Esophagus muscularis mucosa (tissue), 4 donors: ENCODE measurements at regions not wholly inside any gene's neighbourhood (a gene's known extent, or its start where the extent isn't known, plus 50 kb on each side); places are given as distances from the start of the nearest gene placed in this dataset.
A peak's percentile ranks its signal among the peaks of the same experiment; 100 is the strongest.
"Not testable (repeated sequence)": the region's sequence is repeated elsewhere in the genome, so short reads cannot be mapped to it uniquely, and the experiment has no call there.

Experiments
- DNase-seq: peaks from one replicate; pipeline ENCODE4 v3.0.0-alpha.2; 2017; ENCODE audit errors: extremely low spot score
- H3K27ac ChIP-seq, 4 donors: fragments of 200-600 bp; sonication (generic); replicated peaks in 1 of 4; 1 replicate in 3 of 4; 2 replicates in 1 of 4; pipeline ENCODE4 v1.5.1; 2016 to 2019; ENCODE audit warnings: mild to moderate bottlenecking in 1 of 4
- H3K27me3 ChIP-seq, 4 donors: fragments of 200-600 bp; sonication (generic); one replicate each; pipeline versions ENCODE4 v1.5.1 to v1.6.0; 2016 to 2019
- H3K36me3 ChIP-seq, 4 donors: fragments of 200-600 bp; sonication (generic); one replicate each; pipeline ENCODE4 v1.5.1; 2016 to 2019
- H3K4me1 ChIP-seq, 4 donors: fragments of 200-600 bp; sonication (generic); one replicate each; pipeline ENCODE4 v1.5.1; 2016 to 2019
- H3K4me3 ChIP-seq, 4 donors: fragments of 200-600 bp; sonication (generic); 1 replicate in 2 of 4; 2 replicates in 2 of 4; pipeline ENCODE4 v1.5.1; 2016 to 2019; ENCODE audit warnings: mild to moderate bottlenecking in 4 of 4, moderate library complexity in 1 of 4
- H3K9me3 ChIP-seq, 4 donors: fragments of 200-600 bp; sonication (generic); 1 replicate in 3 of 4; 2 replicates in 1 of 4; pipeline ENCODE4 v1.5.1; 2016 to 2019
- EP300 ChIP-seq: sonication (generic); formaldehyde crosslinking; IDR thresholded peaks from one replicate; pipeline ENCODE4 v1.6.1; 2017; ENCODE audit warnings: antibody characterized with exemption
- POLR2A ChIP-seq: fragments of 450-650 bp; IDR thresholded peaks from one replicate; pipeline ENCODE4 v1.6.1; 2017; ENCODE audit warnings: antibody characterized with exemption, moderate library complexity, mild to moderate bottlenecking, low read depth
- POLR2AphosphoS5 ChIP-seq, 2 donors: sonication (generic); formaldehyde crosslinking; IDR thresholded peaks; one replicate each; pipeline ENCODE4 v1.6.1; 2017; ENCODE audit warnings: antibody characterized with exemption in 2 of 2
- WGBS: methylation state at CpG from one replicate; pipeline ENCODE4 v1.1.5; 2018; 5-methylcytosine and 5-hydroxymethylcytosine counted together
- intact Hi-C: fragments of 100-400 bp; cut with DNase I; formaldehyde crosslinking; loops from one replicate; pipeline ENCODE4 v1.15.1; 2023
- TF ChIP-seq, protein P1 (sequence below), 3 experiments: fragments of 200-600 bp in 2 of 3; fragments of 450-650 bp in 1 of 3; sonication (generic) in 2 of 3; IDR thresholded peaks; one replicate each; pipeline ENCODE4 v1.5.1; 2017 to 2019; ENCODE audit warnings: antibody characterized with exemption in 3 of 3, mild to moderate bottlenecking in 2 of 3, moderate library complexity in 1 of 3

DNA sequence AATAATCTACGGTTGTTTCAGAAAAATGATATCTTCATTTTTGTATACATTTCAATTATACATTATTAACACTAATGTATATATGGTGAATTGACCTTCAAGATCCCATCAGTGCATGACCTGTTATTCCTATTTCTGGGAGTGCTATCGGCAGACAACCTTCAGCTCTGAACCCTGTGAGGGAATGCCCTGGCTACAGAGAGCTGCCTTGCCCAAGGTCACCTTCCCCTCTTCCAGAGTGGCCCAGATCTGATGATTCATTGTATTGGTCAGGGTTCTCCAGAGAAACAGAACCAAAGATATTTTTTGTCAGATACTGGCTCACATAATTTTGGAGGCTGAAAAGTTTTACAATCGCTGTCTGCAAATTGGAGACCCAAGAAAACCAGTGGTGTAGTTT is 235.5 kb downstream of the ZNF92 start:
- Histone ChIP-seq H3K36me3 (no peaks in the 10 kb centered on the region), H3K27ac (no peak overlapping the region), H3K27me3 (peaks cover 0 to 13% (median 0%) of the 10 kb centered on the region in 4 donors), H3K9me3 (no peaks in the 10 kb centered on the region), H3K4me3 (no peak overlapping the region), H3K4me1 (no peaks in the 10 kb centered on the region)
- no peak for TF ChIP-seq POLR2A
- no peak for TF ChIP-seq EP300
- TF ChIP-seq, protein P1, sequence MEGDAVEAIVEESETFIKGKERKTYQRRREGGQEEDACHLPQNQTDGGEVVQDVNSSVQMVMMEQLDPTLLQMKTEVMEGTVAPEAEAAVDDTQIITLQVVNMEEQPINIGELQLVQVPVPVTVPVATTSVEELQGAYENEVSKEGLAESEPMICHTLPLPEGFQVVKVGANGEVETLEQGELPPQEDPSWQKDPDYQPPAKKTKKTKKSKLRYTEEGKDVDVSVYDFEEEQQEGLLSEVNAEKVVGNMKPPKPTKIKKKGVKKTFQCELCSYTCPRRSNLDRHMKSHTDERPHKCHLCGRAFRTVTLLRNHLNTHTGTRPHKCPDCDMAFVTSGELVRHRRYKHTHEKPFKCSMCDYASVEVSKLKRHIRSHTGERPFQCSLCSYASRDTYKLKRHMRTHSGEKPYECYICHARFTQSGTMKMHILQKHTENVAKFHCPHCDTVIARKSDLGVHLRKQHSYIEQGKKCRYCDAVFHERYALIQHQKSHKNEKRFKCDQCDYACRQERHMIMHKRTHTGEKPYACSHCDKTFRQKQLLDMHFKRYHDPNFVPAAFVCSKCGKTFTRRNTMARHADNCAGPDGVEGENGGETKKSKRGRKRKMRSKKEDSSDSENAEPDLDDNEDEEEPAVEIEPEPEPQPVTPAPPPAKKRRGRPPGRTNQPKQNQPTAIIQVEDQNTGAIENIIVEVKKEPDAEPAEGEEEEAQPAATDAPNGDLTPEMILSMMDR (IDR thresholded peaks at IDR 0.05), result no peak
- no peak for TF ChIP-seq POLR2AphosphoS5 (IDR thresholded peaks at IDR 0.05)
- intact Hi-C loops, result no loop called here
- 85% methylated on average over 3 of the region's 3 CpGs for WGBS
- no peak for DNase-seq

DNA sequence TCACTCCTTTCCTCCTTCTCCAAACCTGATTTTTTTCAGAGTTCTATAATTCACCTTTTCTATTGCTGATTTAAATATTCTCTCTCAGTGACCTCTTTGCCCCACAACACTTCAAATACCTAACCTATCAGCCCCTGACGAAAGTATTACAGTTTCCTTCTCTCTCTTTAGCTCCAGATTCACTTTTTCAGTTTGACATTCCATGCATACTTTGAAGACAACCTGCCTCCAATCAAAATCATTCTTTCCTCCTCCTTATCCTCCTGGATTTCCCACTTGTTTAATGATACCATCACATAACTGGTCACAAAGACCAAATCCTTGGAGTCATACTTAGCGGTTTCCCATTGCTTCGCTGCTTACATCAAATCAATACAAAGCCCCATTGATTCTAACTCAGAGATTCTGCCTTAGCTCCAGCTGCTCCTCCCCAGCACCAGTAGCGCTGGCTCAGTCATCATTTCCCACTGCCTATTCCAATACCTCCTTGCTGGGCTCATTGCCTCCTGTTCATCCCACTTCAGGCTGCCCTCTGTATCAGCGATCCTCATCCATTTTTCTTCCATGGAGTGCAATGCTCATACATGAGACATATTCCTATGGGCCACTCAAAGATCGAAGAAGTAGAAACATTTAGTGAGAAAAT is 240.1 kb downstream of the ZNF92 start:
- WGBS, result 63% methylated on average over 6 of the region's 6 CpGs
- H3K4me3 ChIP-seq, H3K4me1 ChIP-seq, H3K36me3 ChIP-seq, DNase-seq, intact Hi-C loops, H3K27ac ChIP-seq, H3K9me3 ChIP-seq: not testable (repeated sequence)
- peaks cover 0 to 23% (median 0%) of the 10 kb centered on the region in 4 donors for H3K27me3 ChIP-seq

DNA sequence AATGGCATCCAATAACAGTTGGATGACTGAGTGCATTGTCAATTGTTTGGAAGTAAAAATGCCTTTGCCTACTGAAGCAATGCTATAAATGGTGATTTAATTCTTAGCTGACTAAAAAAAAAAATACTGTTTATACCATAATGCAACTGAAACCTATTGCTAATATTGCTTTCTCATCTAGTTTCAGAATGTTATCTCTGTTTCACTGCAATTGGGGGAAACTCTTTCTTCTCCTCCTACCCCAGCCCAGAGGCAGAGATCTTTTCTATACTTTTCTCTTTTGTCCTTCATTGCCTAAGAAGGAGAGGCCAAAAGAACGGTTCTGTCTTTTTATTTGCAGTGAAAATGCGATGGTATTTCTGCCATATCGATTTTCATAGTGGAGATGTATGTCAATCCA is 242.5 kb downstream of the ZNF92 start:
- DNase-seq, H3K4me3 ChIP-seq, H3K27ac ChIP-seq, H3K36me3 ChIP-seq, intact Hi-C loops, H3K4me1 ChIP-seq, H3K9me3 ChIP-seq: not testable (repeated sequence)
- 81% methylated on average over 3 of the region's 3 CpGs for WGBS
- peaks cover 0 to 33% (median 0%) of the 10 kb centered on the region in 4 donors for H3K27me3 ChIP-seq

DNA sequence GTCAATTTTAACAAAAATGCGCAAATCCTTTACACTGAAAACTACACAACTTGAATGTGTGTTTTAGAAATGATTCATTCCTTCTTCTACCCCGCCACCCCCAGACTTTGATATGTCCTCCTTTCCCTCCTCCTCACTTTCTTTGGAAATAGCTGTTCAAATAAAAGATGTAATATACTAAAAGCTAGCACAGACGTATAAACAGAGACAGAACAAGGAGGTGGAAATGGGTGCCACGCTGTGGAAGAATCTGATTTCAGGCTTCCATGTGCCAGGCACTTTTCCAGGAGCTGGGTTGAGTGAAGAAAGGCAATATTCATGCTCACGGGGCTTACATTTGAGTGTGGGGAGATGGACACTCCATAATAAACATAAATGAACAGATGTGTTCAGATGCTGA is 246.6 kb downstream of the ZNF92 start:
- H3K36me3 ChIP-seq, DNase-seq, H3K4me3 ChIP-seq, H3K4me1 ChIP-seq, intact Hi-C loops, H3K27ac ChIP-seq, H3K9me3 ChIP-seq: not testable (repeated sequence)
- WGBS, result 54% methylated on average over 5 of the region's 5 CpGs
- H3K27me3 ChIP-seq, result peaks cover 0 to 37% (median 0%) of the 10 kb centered on the region in 4 donors

DNA sequence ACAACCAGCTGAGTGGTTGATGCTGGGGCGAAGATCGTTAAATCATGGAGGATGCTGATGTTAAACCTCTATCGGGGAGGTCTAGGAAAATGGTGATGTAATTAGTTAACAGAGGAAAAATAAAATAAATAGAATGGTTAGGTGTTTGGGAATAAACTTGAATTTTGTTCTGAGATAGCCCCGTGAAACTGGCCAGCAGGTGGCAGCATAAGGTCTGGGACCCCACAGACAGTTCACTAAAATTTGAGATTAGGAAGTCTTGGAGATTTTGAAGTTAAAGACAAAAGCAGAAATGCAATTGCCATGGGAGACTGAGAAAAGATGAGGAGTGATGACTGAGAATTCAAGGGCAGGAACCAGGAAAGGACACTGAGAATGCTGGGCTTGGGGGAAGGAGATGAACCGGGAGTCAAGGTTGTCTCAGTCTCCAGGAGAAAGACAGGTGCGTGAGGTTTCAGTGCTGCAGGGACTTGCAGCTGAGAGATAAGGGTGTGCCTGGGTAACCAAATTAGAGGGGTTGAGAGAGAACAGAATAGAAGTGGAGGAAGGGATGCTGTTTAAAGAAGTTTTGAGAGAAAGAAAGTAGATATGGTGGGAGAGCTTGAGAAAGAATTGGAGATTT is 248.0 kb downstream of the ZNF92 start:
- intact Hi-C loops, DNase-seq, H3K9me3 ChIP-seq: not testable (repeated sequence)

DNA sequence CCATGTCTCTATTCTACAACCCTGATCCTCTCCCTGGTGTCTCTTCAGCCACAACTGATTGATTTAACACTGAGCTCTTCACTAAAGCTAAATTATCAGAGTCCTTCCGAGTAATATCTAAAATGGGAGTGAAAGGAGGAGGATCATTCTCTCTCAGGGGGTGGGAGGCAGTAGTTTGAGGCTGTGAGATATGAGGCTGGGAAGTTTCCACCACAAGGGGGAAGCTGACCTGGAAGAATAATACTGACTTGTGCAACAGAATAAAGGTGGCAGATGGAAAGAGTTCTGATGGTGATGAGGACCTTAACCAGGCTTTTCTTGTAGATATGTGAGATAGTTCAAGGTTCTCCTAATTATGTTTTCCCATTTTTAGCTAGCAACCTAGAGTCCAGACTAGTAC is 241.6 kb upstream of the VKORC1L1 start:
- H3K9me3 ChIP-seq, H3K4me1 ChIP-seq, intact Hi-C loops, H3K36me3 ChIP-seq, H3K27ac ChIP-seq, H3K27me3 ChIP-seq, DNase-seq, H3K4me3 ChIP-seq: not testable (repeated sequence)
- no CpG with 5 or more reads among the region's 1 CpG for WGBS

More for the DNA sequence above, 248.0 kb downstream of the ZNF92 start:
- H3K27ac ChIP-seq, H3K36me3 ChIP-seq, H3K4me3 ChIP-seq, H3K4me1 ChIP-seq: not testable (repeated sequence)
- peaks cover 0 to 33% (median 0%) of the 10 kb centered on the region in 4 donors for H3K27me3 ChIP-seq
- TF ChIP-seq, protein P1 (IDR thresholded peaks at IDR 0.05), result peak in 2 of 3 experiments; percentile 38 to 56
- WGBS, result 21% methylated on average over 5 of the region's 6 CpGs

DNA sequence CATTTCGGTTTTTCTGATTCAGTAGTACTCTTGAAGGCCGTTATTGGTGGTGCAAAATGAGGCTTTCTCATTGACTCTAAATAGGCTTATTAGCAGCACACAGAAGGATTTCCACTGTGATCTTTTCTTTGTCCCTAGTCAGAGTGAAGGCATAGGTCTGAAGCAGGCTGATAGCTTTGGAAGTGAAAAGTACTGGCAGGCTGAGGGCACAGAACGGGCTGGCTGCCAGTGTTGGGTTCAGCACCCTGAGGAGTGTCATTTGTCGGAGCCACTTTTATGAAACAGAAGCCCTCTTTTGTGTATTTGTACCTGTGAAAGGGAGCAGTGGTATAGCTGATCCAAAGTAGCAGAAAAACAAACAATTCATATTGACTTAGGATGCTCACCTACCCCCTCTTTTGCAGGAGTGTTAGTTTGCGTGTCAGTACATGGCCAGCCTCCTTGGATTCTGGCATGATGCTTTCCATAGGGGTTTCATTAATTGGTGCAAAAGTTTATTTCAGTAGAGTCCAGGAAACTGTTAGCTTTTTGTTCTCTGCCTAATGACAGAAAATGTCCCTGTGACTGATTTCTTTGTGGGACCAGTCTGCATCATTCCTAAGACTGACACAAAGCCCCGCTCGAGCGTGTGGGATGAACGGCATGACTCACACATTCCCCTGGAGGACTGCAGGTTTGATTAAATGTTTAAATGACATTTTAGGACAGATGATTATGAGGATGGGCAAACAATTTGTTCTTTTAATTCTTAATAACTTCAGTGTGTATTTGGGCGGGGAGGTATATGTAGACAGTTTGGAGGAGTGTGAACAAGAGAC is 239.1 kb upstream of the VKORC1L1 start:
- intact Hi-C loops, H3K27ac ChIP-seq, DNase-seq, H3K9me3 ChIP-seq, H3K4me3 ChIP-seq, H3K27me3 ChIP-seq, H3K4me1 ChIP-seq, H3K36me3 ChIP-seq: not testable (repeated sequence)
- no CpG with 5 or more reads among the region's 10 CpGs for WGBS

DNA sequence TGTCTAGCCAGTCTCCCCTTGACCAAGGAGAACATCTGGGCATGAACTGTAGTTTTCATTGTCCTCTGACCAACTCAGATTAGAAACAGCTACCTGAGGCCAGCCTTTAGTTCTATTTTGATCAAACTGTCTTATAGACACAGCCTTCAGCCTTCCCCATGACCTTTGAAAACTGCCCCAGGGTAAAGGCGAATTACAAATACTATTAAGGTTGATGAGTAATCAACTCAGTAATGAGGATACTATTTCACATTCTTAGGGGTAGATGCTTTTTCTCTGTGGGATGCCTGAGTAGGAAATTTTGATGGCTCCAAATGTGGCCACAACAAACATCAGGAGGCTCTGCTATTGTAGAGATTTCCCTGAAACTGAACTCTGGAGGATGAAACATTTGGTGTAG is 234.0 kb upstream of the VKORC1L1 start:
- H3K4me3 ChIP-seq, DNase-seq, H3K27me3 ChIP-seq, H3K4me1 ChIP-seq, H3K27ac ChIP-seq, H3K36me3 ChIP-seq, intact Hi-C loops, H3K9me3 ChIP-seq: not testable (repeated sequence)
- WGBS, result no CpG with 5 or more reads among the region's 1 CpG

DNA sequence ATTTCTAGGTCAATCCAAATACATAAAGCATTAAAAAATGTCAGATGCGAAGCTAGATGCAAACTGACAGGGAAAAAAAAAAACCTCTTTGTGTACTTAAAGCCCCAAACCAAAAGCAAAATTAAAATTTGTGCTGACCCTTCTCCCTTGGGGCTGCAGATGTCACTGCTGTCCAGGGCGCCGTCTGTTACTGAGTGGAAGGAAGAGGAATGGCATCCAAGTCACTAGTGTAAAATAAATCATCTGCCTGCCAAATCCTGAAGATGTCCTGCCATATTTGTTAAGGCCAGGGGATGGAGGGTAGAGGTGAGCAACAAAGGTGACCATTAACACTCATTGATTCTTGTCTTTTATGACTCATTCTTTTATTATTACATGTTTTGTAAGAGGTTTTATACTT is 233.2 kb upstream of the VKORC1L1 start:
- WGBS, result no CpG with 5 or more reads among the region's 3 CpGs

DNA sequence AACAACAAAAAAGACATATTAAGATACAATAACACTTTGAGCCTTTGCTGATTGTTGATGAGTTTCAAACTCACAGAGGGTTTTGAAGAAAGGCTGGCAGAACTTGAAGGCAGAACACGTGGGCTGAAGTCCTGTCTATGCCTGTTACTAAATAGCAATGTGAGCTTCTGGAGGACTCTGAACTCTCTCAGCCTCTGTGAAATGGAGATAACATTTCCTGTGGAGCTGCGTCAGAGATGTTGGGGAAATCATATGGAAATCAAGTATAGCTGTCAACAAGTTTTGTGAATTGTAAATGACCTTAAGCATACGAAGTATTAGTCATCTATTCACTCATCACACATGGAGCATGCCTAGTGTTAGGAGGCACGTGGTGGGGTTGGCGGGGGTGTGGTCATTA is 229.4 kb upstream of the VKORC1L1 start:
- H3K9me3 ChIP-seq, H3K27ac ChIP-seq, H3K36me3 ChIP-seq, H3K4me1 ChIP-seq, intact Hi-C loops, H3K27me3 ChIP-seq, DNase-seq, H3K4me3 ChIP-seq: not testable (repeated sequence)
- no CpG with 5 or more reads among the region's 5 CpGs for WGBS

More for the DNA sequence above, 233.2 kb upstream of the VKORC1L1 start:
- H3K27ac ChIP-seq, H3K36me3 ChIP-seq, intact Hi-C loops, DNase-seq, H3K27me3 ChIP-seq, H3K4me3 ChIP-seq, H3K9me3 ChIP-seq, H3K4me1 ChIP-seq: not testable (repeated sequence)
